ENCODE measurements at regions not wholly inside any gene's neighbourhood (a gene's known extent, or its start where the extent isn't known, plus 50 kb on each side); places are given as distances from the start of the nearest gene placed in this dataset.

- TF ChIP-seq POLR2AphosphoS5 (IDR thresholded peaks at IDR 0.05; ENCODE audit: low read depth, low read length) (no peak), REST (IDR thresholded peaks at IDR 0.05; ENCODE audit: insufficient read depth in 1 of 2, low read depth in 2 of 2, low read length in 2 of 2) (no peak), TAF1 (IDR thresholded peaks at IDR 0.05; ENCODE audit: borderline replicate concordance, insufficient read depth, low read length) (no peak)
These were observed 507.8 kb downstream of the TUSC7 start for GRCh38 chr3:117217355-117217754.

Data from PFSK-1 (cell line).